ENCODE measurements at regions not wholly inside any gene's neighbourhood (a gene's known extent, or its start where the extent isn't known, plus 50 kb on each side); places are given as distances from the start of the nearest gene placed in this dataset.
"Not testable (repeated sequence)": the region's sequence is repeated elsewhere in the genome, so short reads cannot be mapped to it uniquely, and the experiment has no call there.

GRCh38 chr12:46983393-46983793 lies 96.0 kb upstream of the PCED1B start:
- Mint-ChIP-seq H3K4me1 (peaks cover 3% of the 10 kb centered on the region), H3K36me3 (ENCODE audit: low read depth) (no peaks in the 10 kb centered on the region), H3K27ac (no peak overlapping the region), H3K4me3 (no peak overlapping the region), H3K27me3 (ENCODE audit: low read depth) (no peaks in the 10 kb centered on the region), H3K9me3 (peaks cover 6% of the 10 kb centered on the region)
- no peak for TF ChIP-seq CTCF (IDR thresholded peaks at IDR 0.05; ENCODE audit: unreplicated experiment in 3 of 3)

- peak; percentile 73 to 79 (median 74) for TF ChIP-seq CTCF (IDR thresholded peaks at IDR 0.05; ENCODE audit: unreplicated experiment in 3 of 3)
- H3K4me1 Mint-ChIP-seq, result peaks cover 3% of the 10 kb centered on the region
These were observed 95.2 kb upstream of the PCED1B start for GRCh38 chr12:46983959-46984841.

GRCh38 chr12:46985816-46986215 lies 93.6 kb upstream of the PCED1B start:
- H3K4me1 Mint-ChIP-seq, result peaks cover 3% of the 10 kb centered on the region
- H3K27me3 Mint-ChIP-seq (ENCODE audit: low read depth), result no peaks in the 10 kb centered on the region
- no peak for TF ChIP-seq CTCF (IDR thresholded peaks at IDR 0.05; ENCODE audit: unreplicated experiment in 3 of 3)
- H3K4me3 Mint-ChIP-seq, result no peak overlapping the region
- peaks cover 3% of the 10 kb centered on the region for H3K36me3 Mint-ChIP-seq (ENCODE audit: low read depth)
- H3K27ac Mint-ChIP-seq, result no peak overlapping the region
- H3K9me3 Mint-ChIP-seq, result peaks cover 18% of the 10 kb centered on the region

More at GRCh38 chr12:46983959-46984841, 95.2 kb upstream of the PCED1B start:
- Mint-ChIP-seq H3K27ac (peak overlapping the region in 1 of 3 experiments; percentile 2), H3K9me3 (peaks cover 6% of the 10 kb centered on the region), H3K27me3 (ENCODE audit: low read depth) (no peaks in the 10 kb centered on the region), H3K36me3 (ENCODE audit: low read depth) (no peaks in the 10 kb centered on the region), H3K4me3 (no peak overlapping the region)

- H3K9me3 Mint-ChIP-seq, result peaks cover 25% of the 10 kb centered on the region
- H3K27me3 Mint-ChIP-seq (ENCODE audit: low read depth); H3K4me1 Mint-ChIP-seq; H3K4me3 Mint-ChIP-seq; H3K36me3 Mint-ChIP-seq (ENCODE audit: low read depth); H3K27ac Mint-ChIP-seq: not testable (repeated sequence)
These were observed 91.3 kb upstream of the PCED1B start for GRCh38 chr12:46988122-46988521.

GRCh38 chr12:46990211-46990610 lies 89.2 kb upstream of the PCED1B start:
- no peak overlapping the region for H3K27ac Mint-ChIP-seq
- no peak overlapping the region for H3K4me3 Mint-ChIP-seq
- peaks cover 4% of the 10 kb centered on the region for H3K36me3 Mint-ChIP-seq (ENCODE audit: low read depth)
- H3K4me1 Mint-ChIP-seq, result no peaks in the 10 kb centered on the region
- no peak for TF ChIP-seq CTCF (IDR thresholded peaks at IDR 0.05; ENCODE audit: unreplicated experiment in 3 of 3)
- peaks cover 25% of the 10 kb centered on the region for H3K9me3 Mint-ChIP-seq
- no peaks in the 10 kb centered on the region for H3K27me3 Mint-ChIP-seq (ENCODE audit: low read depth)

GRCh38 chr12:46992051-46992450 lies 87.4 kb upstream of the PCED1B start:
- peaks cover 25% of the 10 kb centered on the region for H3K9me3 Mint-ChIP-seq
- H3K4me3 Mint-ChIP-seq; H3K4me1 Mint-ChIP-seq; H3K36me3 Mint-ChIP-seq (ENCODE audit: low read depth); H3K27me3 Mint-ChIP-seq (ENCODE audit: low read depth); H3K27ac Mint-ChIP-seq: not testable (repeated sequence)

- no peaks in the 10 kb centered on the region for H3K4me1 Mint-ChIP-seq
These were observed 80.5 kb upstream of the PCED1B start for GRCh38 chr12:46998811-46999368.

More at GRCh38 chr12:46998811-46999368, 80.5 kb upstream of the PCED1B start:
- TF ChIP-seq CTCF (IDR thresholded peaks at IDR 0.05; ENCODE audit: unreplicated experiment in 3 of 3), result no peak
- no peak overlapping the region for H3K27ac Mint-ChIP-seq
- H3K36me3 Mint-ChIP-seq (ENCODE audit: low read depth), result no peaks in the 10 kb centered on the region
- H3K9me3 Mint-ChIP-seq, result no peaks in the 10 kb centered on the region
- H3K27me3 Mint-ChIP-seq (ENCODE audit: low read depth), result no peaks in the 10 kb centered on the region
- no peak overlapping the region for H3K4me3 Mint-ChIP-seq
